Testis (tissue), 2 donors: ENCODE measurements at regions not wholly inside any gene's neighbourhood (a gene's known extent, or its start where the extent isn't known, plus 50 kb on each side); places are given as distances from the start of the nearest gene placed in this dataset.

ENCODE experiments used
- DNase-seq: peaks from one replicate; pipeline ENCODE4 v3.0.0-alpha.2; 2019
- H3K27ac ChIP-seq, 2 donors: fragments of 200-600 bp; sonication (generic); one replicate each; pipeline ENCODE4 v1.5.1; 2019
- H3K27me3 ChIP-seq: fragments of 200-600 bp; sonication (generic); one replicate; pipeline ENCODE4 v1.5.1; 2019
- H3K36me3 ChIP-seq: fragments of 200-600 bp; sonication (generic); one replicate; pipeline ENCODE4 v1.5.1; 2017; ENCODE audit warnings: low read depth; ENCODE audit errors: missing control alignments
- H3K4me1 ChIP-seq: fragments of 200-600 bp; sonication (generic); one replicate; pipeline ENCODE4 v1.5.1; 2019
- H3K4me3 ChIP-seq, 2 donors: fragments of 200-600 bp; sonication (generic); one replicate each; pipeline ENCODE4 v1.5.1; 2017 to 2019
- H3K9me3 ChIP-seq: fragments of 200-600 bp; sonication (generic); one replicate; pipeline ENCODE4 v1.5.1; 2017
- CTCF ChIP-seq, 3 experiments: fragments of 450-650 bp in 2 of 3; fragments of 200-600 bp in 1 of 3; sonication (generic) in 1 of 3; IDR thresholded peaks; one replicate each; pipeline ENCODE4 v1.5.1; 2016 to 2019; ENCODE audit warnings: antibody characterized with exemption in 3 of 3, mild to moderate bottlenecking in 2 of 3, moderate library complexity in 1 of 3
- POLR2A ChIP-seq: fragments of 450-650 bp; IDR thresholded peaks from one replicate; pipeline ENCODE4 v1.6.1; 2017; ENCODE audit warnings: antibody characterized with exemption, mild to moderate bottlenecking, moderate library complexity
- WGBS, 2 donors: methylation state at CpG; one replicate each; pipeline ENCODE4 v1.1.5; 2018; 5-methylcytosine and 5-hydroxymethylcytosine counted together
- intact Hi-C: fragments of 100-400 bp; cut with DNase I; formaldehyde crosslinking; loops from one replicate; pipeline ENCODE4 v1.15.1; 2023; ENCODE audit warnings: low total_unique reads
- small RNA-seq, 2 donors: library from RNA; depleted of rRNA; stranded (forward); fragments of <200 nt; gene quantifications; one replicate each; pipeline ENCODE3, GENCODE V24; 2016

- DNase-seq, result no peak
- Histone ChIP-seq H3K27ac (no peak overlapping the region), H3K36me3 (no peaks in the 10 kb centered on the region), H3K4me1 (no peaks in the 10 kb centered on the region), H3K27me3 (no peaks in the 10 kb centered on the region), H3K9me3 (no peaks in the 10 kb centered on the region), H3K4me3 (no peak overlapping the region)
- 68 to 71% methylated on average over 4 of the region's 4 CpGs for WGBS, 2 donors
- intact Hi-C loops, result no loop called here
- no peak for TF ChIP-seq CTCF (IDR thresholded peaks at IDR 0.05)
- TF ChIP-seq POLR2A, result no peak
These were observed 51.0 kb upstream of the ECI2 start for GRCh38 chr6:4186385-4186784.

GRCh38 chr6:4185846-4186245 is 50.5 kb upstream of the ECI2 start:
- WGBS, 2 donors, result 84 to 90% methylated on average over 2 of the region's 2 CpGs
- H3K9me3 ChIP-seq, result no peaks in the 10 kb centered on the region
- intact Hi-C loops, result no loop called here

GRCh38 chr6:4185419-4185818 is 50.0 kb upstream of the ECI2 start:
- H3K9me3 ChIP-seq, result no peaks in the 10 kb centered on the region
- no peak for TF ChIP-seq CTCF (IDR thresholded peaks at IDR 0.05)
- TF ChIP-seq POLR2A, result no peak
- 84 to 85% methylated on average over 5 of the region's 5 CpGs for WGBS, 2 donors

More at GRCh38 chr6:4185846-4186245, 50.5 kb upstream of the ECI2 start:
- Histone ChIP-seq H3K4me1 (no peaks in the 10 kb centered on the region), H3K27ac (no peak overlapping the region), H3K4me3 (no peak overlapping the region), H3K27me3 (no peaks in the 10 kb centered on the region), H3K36me3 (no peaks in the 10 kb centered on the region)
- DNase-seq, result no peak
- no peak for TF ChIP-seq POLR2A
- TF ChIP-seq CTCF (IDR thresholded peaks at IDR 0.05), result no peak

More at GRCh38 chr6:4185419-4185818, 50.0 kb upstream of the ECI2 start:
- Histone ChIP-seq H3K27me3 (no peaks in the 10 kb centered on the region), H3K36me3 (no peaks in the 10 kb centered on the region), H3K27ac (no peak overlapping the region), H3K4me3 (no peak overlapping the region), H3K4me1 (no peaks in the 10 kb centered on the region)
- intact Hi-C loops, result no loop called here
- DNase-seq, result no peak

Small RNA genes in the stretch of these regions (small RNA-seq; reads per million reads assigned to genes)
- 0 reads per million in 2 donors for gene AL133393.1
- gene RNA5SP202, result 22.0 to 26.4 reads per million in 2 donors
